ENCODE measurements at regions not wholly inside any gene's neighbourhood (a gene's known extent, or its start where the extent isn't known, plus 50 kb on each side); places are given as distances from the start of the nearest gene placed in this dataset.

DNA sequence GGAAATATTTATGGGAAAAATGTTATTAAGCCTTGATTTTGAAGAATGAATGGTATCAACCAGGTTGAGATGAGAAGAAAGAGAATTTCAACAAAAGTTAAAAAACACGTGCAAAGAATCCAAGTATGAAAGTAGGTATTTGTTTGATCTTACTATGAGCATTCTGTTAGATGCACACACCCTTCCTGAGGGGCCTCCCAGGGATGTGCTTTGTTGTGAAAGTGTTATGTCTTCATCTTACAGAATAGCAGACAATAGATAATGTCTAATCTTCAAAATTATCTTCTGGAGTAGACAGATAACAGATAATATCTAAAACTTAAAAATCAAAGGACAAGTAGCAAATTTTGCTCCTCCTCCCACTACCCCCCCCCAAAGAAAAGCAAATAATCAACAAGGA, 155.2 kb upstream of the COL3A1 start:
- no peak for ATAC-seq
- Mint-ChIP-seq H3K9me3 (ENCODE audit: low read depth) (no peaks in the 10 kb centered on the region), H3K4me1 (no peaks in the 10 kb centered on the region), H3K4me3 (no peak overlapping the region), H3K27ac (no peak overlapping the region), H3K36me3 (no peaks in the 10 kb centered on the region), H3K27me3 (no peaks in the 10 kb centered on the region)
- no peak for DNase-seq
- CTCF ChIA-PET, result no interaction called here

DNA sequence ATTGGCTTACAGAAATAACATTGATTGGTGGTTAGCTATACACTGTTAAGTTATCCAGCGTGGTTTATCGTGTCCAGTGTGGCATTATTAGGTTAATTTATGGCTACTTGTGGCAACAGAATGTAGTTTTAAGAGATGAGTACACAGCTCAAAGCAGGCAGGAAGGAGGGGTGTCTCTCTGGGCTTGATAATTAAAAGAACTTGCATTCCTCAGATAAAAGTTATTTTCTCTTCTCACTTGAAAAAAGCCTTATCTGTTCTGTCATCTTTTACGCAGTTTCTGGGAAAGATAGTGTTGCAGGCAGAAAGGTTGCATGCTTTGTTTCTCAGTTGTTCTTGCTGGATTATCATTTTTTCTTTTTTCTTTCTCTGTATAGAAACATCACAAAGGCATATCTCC, 154.4 kb upstream of the COL3A1 start:
- Mint-ChIP-seq H3K27me3 (no peaks in the 10 kb centered on the region), H3K4me3 (no peak overlapping the region), H3K9me3 (ENCODE audit: low read depth) (no peaks in the 10 kb centered on the region), H3K36me3 (no peaks in the 10 kb centered on the region), H3K27ac (no peak overlapping the region), H3K4me1 (no peaks in the 10 kb centered on the region)
- no peak for ATAC-seq
- DNase-seq, result no peak
- CTCF ChIA-PET, result no interaction called here

DNA sequence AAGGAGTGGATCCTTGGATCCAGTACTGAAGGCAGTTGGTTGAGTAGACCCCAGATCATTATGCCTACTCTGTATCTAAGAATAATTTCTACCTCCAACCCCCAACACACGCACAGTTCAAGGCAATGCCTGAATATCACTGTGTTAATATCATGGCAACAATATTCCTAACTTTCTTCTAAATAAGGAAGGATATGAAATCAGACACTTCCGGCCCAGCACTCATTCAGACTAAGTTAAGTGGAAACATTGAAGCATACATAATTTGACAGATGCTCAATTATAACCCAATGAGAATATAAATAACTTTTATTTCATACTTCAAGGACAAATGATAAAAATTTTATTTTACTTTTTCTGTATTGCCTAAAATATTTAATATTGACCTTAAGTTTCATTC, 153.6 kb upstream of the COL3A1 start:
- ATAC-seq, result no peak
- Mint-ChIP-seq H3K4me1 (no peaks in the 10 kb centered on the region), H3K4me3 (no peak overlapping the region)

DNA sequence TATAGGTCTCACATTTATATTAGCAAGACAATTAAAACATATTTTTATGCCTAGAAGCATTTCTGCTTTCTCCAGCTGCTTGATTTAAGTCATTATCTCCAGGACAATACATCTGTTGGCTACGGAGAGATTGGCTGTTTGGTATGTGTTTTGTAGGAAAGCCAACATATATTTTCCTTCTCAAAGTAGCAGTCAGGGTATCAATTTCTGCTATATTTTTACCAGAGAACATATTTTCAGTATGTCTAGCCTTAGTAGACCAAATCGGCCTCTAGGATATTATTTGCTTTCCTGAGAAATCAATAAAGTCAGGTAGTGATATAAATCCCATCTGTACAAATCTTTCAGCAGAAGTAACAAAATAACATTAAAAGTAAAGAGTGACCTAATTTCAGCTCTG, 150.0 kb upstream of the COL3A1 start:
- no peaks in the 10 kb centered on the region for H3K4me1 Mint-ChIP-seq
- H3K4me3 Mint-ChIP-seq, result no peak overlapping the region
- no peak overlapping the region for H3K27ac Mint-ChIP-seq
- H3K36me3 Mint-ChIP-seq, result no peaks in the 10 kb centered on the region
- H3K9me3 Mint-ChIP-seq (ENCODE audit: low read depth), result no peaks in the 10 kb centered on the region
- H3K27me3 Mint-ChIP-seq, result no peaks in the 10 kb centered on the region
- DNase-seq (no peak), ATAC-seq (no peak)
- CTCF ChIA-PET, result no interaction called here

More for the DNA sequence above, 153.6 kb upstream of the COL3A1 start:
- CTCF ChIA-PET, result no interaction called here
- no peaks in the 10 kb centered on the region for H3K27me3 Mint-ChIP-seq
- H3K27ac Mint-ChIP-seq, result no peak overlapping the region
- no peaks in the 10 kb centered on the region for H3K9me3 Mint-ChIP-seq (ENCODE audit: low read depth)
- no peaks in the 10 kb centered on the region for H3K36me3 Mint-ChIP-seq
- no peak for DNase-seq

DNA sequence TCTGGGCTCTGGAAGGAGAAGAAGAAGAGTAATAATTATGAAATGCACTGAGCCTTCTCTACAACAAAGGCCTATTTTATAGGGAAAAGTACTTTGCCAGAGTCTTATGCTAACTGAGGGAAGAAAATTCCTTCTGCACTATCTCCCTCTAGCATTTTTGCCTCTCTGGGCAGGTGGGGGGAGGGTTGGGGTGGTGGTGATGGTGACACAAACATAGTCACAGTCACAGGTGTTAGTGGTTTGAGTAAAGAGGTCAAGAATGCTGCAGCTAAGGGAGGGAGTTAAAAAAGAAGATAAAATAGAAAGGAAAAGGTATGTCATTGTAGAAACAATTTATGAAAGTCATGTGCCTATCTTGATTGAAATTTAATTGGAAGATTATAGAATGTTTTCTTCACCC, 140.8 kb upstream of the COL3A1 start:
- Mint-ChIP-seq H3K9me3 (ENCODE audit: low read depth) (peaks cover under 1% of the 10 kb centered on the region), H3K4me1 (no peaks in the 10 kb centered on the region), H3K4me3 (no peak overlapping the region), H3K36me3 (no peaks in the 10 kb centered on the region), H3K27me3 (no peaks in the 10 kb centered on the region), H3K27ac (no peak overlapping the region)
- CTCF ChIA-PET, result interaction anchor here (0.6 kb wide), 1 partner anchor 461 kb away, joined by 3 read pairs; no protein-coding TSS in a partner anchor
- ATAC-seq, result no peak
- no peak for DNase-seq

DNA sequence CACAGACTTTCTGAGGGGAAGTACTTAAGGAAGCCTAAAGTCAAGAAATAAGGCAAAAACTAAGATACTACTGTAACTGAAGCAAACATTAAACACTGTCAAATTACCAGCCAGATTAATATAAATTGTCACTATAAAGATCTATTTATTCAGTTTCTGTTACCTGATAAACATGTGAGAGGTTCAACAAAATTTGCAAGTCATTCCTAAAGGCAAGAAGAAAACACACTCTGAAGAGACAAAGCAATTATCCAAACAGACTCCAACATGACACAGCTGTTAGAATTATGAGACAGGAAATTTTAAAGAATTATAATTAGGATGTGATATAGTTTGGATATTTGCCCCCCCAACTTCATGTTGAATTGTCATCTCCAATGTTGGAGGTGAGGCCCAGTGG, 140.4 kb upstream of the COL3A1 start:
- no peaks in the 10 kb centered on the region for H3K4me1 Mint-ChIP-seq
- CTCF ChIA-PET, result interaction anchor here (0.6 kb wide), 1 partner anchor 460 kb away, joined by 3 read pairs; no protein-coding TSS in a partner anchor
- ATAC-seq (no peak), DNase-seq (no peak)
- H3K9me3 Mint-ChIP-seq (ENCODE audit: low read depth), result peaks cover 5% of the 10 kb centered on the region
- no peaks in the 10 kb centered on the region for H3K36me3 Mint-ChIP-seq
- H3K27me3 Mint-ChIP-seq, result no peaks in the 10 kb centered on the region
- H3K4me3 Mint-ChIP-seq, result no peak overlapping the region
- no peak overlapping the region for H3K27ac Mint-ChIP-seq

DNA sequence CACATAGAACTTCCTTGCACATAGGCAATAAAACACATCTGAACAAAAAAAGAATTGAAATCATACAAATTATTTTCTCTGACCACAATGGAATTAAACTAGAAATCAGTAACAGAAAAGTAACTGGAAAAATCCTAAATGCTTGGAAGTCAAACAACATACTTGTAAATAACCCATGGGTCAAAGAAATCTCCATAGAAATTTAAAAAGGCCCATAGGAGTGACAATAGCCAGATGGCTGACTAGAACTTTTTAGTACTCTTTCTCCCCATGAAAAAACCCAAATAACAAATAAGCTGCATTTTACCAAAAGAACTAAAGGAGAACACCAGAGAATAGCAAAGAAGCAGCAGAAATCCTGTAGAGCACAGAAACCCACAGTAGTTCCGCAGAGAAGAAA, 139.2 kb upstream of the COL3A1 start:
- peaks cover 6% of the 10 kb centered on the region for H3K9me3 Mint-ChIP-seq (ENCODE audit: low read depth)
- CTCF ChIA-PET, result no interaction called here
- DNase-seq (no peak), ATAC-seq (no peak)
- no peak overlapping the region for H3K27ac Mint-ChIP-seq
- H3K4me3 Mint-ChIP-seq, result no peak overlapping the region
- no peaks in the 10 kb centered on the region for H3K4me1 Mint-ChIP-seq
- H3K36me3 Mint-ChIP-seq, result no peaks in the 10 kb centered on the region
- no peaks in the 10 kb centered on the region for H3K27me3 Mint-ChIP-seq

DNA sequence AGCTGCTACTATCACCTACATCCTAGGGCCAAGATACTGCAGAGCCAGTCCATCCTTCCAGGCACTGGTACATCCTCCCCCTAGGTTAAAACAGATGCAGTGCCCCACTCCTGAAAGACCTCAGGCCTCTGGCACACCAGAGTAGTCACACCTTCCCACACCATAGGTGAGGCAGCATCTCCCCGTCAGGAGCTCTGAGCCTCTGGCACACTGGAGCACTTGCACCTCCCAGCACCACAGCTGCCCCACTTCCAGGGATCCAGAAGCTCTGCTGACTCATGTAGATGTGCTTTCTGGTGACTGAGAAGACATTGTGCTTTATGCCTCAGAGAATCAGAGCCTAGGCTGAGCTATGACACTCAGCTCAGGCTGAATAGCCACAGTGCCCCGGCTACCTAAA, 138.4 kb upstream of the COL3A1 start:
- Mint-ChIP-seq H3K4me3 (no peak overlapping the region), H3K27ac (no peak overlapping the region), H3K4me1 (no peaks in the 10 kb centered on the region), H3K9me3 (ENCODE audit: low read depth) (peaks cover 6% of the 10 kb centered on the region), H3K36me3 (no peaks in the 10 kb centered on the region), H3K27me3 (no peaks in the 10 kb centered on the region)
- no peak for DNase-seq
- CTCF ChIA-PET, result no interaction called here
- ATAC-seq, result no peak

DNA sequence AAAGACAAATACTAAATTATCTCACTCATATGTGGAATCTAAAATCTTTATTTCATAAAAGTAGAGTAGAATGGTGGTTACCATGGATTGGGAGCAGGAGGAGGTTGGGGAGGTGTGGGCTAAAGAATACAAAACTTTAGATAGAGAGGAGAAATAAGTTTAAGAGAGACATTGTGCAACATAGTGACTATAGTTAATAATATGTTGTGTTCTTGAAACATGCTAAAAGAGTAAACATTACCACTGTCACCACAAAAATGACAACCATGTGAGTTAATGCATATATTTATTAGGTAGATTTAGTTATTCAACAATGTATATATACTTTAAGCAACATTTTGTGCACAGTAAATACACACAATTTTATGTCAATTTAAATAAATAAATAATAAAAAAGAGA, 128.5 kb upstream of the COL3A1 start:
- no peak overlapping the region for H3K4me3 Mint-ChIP-seq
- no peaks in the 10 kb centered on the region for H3K27me3 Mint-ChIP-seq
- peaks cover 2% of the 10 kb centered on the region for H3K9me3 Mint-ChIP-seq (ENCODE audit: low read depth)
- CTCF ChIA-PET, result no interaction called here
- no peaks in the 10 kb centered on the region for H3K4me1 Mint-ChIP-seq
- H3K27ac Mint-ChIP-seq, result no peak overlapping the region
- DNase-seq (no peak), ATAC-seq (no peak)
- H3K36me3 Mint-ChIP-seq, result no peaks in the 10 kb centered on the region

DNA sequence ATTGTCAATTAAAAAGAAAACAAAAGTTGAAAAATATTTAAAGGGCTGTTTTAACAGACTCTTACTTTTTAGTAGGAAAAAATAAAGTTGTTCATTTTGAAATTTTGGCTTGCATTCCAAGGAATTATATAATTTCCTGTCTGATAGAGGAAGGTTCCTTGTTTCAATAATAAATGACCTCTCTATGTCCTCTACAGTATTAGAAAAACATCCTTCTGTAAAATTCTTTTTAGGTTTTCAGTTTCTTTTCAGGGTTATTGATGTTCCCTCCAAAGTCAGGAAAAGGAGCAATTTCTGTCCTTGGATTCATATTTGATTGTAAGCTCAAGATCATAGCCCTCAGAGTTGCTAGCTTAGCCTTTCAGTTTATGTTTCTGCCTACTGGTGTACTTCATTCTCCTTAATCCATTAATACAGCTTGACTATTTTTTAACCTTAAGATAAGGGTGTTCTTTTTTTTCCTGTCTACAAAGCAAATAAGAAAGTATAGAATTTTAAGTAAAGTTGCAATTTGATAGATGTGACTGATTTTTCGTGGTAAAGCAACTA, 125.2 kb upstream of the COL3A1 start:
- no peak overlapping the region for H3K4me3 Mint-ChIP-seq

DNA sequence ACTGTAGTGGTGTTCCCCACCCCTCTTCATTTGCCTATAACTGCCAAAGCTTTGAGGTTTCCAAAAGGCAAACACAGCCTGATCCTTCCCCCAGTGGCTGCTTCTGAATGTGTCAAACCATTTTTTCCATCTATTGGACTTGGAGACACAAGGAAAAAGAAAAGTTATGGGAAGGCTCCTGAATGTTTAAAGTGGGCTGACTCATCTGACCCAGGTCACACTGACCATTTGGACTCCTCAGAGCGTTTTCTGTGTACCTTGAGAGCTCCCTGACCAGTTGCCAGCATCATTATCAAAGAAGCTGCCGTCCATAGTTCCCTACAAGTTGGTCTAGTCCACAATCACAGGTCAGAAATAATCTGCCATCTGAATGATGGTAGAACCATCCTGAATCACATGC, 123.4 kb upstream of the COL3A1 start:
- no peak overlapping the region for H3K27ac Mint-ChIP-seq
- ATAC-seq, result no peak
- no peaks in the 10 kb centered on the region for H3K36me3 Mint-ChIP-seq
- DNase-seq, result no peak
- H3K4me1 Mint-ChIP-seq, result no peaks in the 10 kb centered on the region
- no peak overlapping the region for H3K4me3 Mint-ChIP-seq
- H3K9me3 Mint-ChIP-seq (ENCODE audit: low read depth), result peaks cover 5% of the 10 kb centered on the region
- CTCF ChIA-PET, result no interaction called here
- H3K27me3 Mint-ChIP-seq, result no peaks in the 10 kb centered on the region

More for the DNA sequence above, 125.2 kb upstream of the COL3A1 start:
- DNase-seq (no peak), ATAC-seq (no peak)
- no peaks in the 10 kb centered on the region for H3K4me1 Mint-ChIP-seq
- H3K36me3 Mint-ChIP-seq, result no peaks in the 10 kb centered on the region
- peaks cover 5% of the 10 kb centered on the region for H3K9me3 Mint-ChIP-seq (ENCODE audit: low read depth)
- H3K27ac Mint-ChIP-seq, result no peak overlapping the region
- CTCF ChIA-PET, result no interaction called here
- H3K27me3 Mint-ChIP-seq, result no peaks in the 10 kb centered on the region

DNA sequence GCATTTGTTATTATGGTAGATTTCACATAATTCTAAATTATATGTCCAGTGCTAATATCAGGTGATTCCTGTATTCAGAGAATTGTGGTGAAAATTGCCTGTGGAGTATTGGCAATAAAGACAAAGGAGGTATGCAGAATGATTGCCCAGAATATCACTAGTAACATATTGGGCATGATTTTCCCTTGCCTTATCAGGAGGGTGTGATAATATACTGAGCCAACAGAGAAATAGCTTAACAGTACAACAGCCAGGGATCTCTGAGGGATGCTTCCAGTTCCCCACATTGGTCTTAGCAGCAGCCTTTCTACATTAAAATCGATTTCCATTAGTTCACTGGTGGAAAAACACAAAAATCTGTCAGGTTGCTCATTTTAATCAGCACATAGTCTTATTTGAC, 122.9 kb upstream of the COL3A1 start:
- H3K9me3 Mint-ChIP-seq (ENCODE audit: low read depth), result peaks cover 5% of the 10 kb centered on the region
- no peak overlapping the region for H3K27ac Mint-ChIP-seq
- H3K36me3 Mint-ChIP-seq, result no peaks in the 10 kb centered on the region
- DNase-seq (no peak), ATAC-seq (no peak)
- H3K4me1 Mint-ChIP-seq, result no peaks in the 10 kb centered on the region
- CTCF ChIA-PET, result no interaction called here
- H3K4me3 Mint-ChIP-seq, result no peak overlapping the region
- H3K27me3 Mint-ChIP-seq, result no peaks in the 10 kb centered on the region

DNA sequence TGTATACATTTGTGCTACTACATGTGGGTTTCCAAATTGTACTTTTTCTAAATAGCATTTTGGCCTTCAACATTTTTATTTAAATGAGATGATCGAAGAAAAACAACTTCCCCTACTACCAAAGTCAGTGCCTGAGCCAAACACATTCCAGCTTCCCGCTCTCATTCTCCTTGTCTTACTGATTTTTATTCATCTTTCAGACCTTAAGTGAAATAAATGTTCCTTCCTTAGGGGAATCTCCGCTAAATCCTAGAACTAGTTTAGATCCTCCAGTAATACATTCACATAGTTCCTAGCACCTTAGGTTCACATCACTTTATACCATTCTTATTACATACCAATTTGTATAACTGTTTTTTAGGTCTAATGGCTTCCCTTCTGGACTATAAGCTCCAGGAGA, 122.3 kb upstream of the COL3A1 start:
- Mint-ChIP-seq H3K9me3 (ENCODE audit: low read depth) (peaks cover 3% of the 10 kb centered on the region), H3K27ac (no peak overlapping the region), H3K4me3 (no peak overlapping the region), H3K36me3 (no peaks in the 10 kb centered on the region), H3K4me1 (no peaks in the 10 kb centered on the region), H3K27me3 (no peaks in the 10 kb centered on the region)
- CTCF ChIA-PET, result no interaction called here
- no peak for ATAC-seq
- DNase-seq, result no peak

DNA sequence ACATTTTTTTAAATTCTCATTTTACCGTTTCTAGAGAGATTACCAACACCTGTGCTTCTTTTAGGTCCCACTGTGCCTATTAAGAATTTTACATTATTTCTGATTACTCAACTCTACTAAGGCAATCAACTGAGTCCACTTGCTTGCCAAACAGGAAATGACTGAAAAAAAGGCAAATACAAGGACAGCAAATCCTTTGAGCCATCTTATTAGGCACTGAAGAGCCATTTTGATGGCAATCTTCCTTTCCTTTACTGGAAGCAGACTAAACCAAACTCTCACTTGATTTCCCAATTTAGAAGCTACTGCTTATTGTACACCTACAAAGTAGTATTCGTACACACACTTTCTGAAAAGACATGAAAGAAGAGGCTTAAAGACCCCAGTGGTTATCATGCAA, 121.4 kb upstream of the COL3A1 start:
- H3K36me3 Mint-ChIP-seq, result no peaks in the 10 kb centered on the region
- ATAC-seq (no peak), DNase-seq (no peak)
- no peak overlapping the region for H3K27ac Mint-ChIP-seq
- H3K27me3 Mint-ChIP-seq, result no peaks in the 10 kb centered on the region
- no peak overlapping the region for H3K4me3 Mint-ChIP-seq
- H3K9me3 Mint-ChIP-seq (ENCODE audit: low read depth), result peaks cover 3% of the 10 kb centered on the region
- CTCF ChIA-PET, result no interaction called here
- H3K4me1 Mint-ChIP-seq, result no peaks in the 10 kb centered on the region

DNA sequence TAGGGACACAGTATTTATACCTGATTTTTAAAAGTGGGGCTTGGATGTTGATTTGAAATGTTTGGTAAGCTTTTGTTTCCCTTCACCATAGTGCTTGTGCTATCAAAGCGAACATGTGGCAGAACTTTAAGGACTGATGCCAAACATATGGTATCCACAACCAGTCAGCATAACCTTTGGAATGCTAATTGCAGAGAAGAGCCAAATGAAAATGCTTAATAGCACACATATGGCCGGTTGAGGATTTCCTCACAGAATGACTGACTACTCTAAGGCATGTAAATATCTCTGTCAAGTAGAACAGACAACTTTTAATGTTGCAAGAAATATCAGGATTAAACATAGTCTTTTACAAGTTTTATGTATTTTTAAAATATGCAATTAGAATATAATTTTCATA, 120.9 kb upstream of the COL3A1 start:
- ATAC-seq, result no peak
- peaks cover 3% of the 10 kb centered on the region for H3K9me3 Mint-ChIP-seq (ENCODE audit: low read depth)
- H3K27me3 Mint-ChIP-seq, result no peaks in the 10 kb centered on the region
- no peak for DNase-seq
- CTCF ChIA-PET, result no interaction called here
- H3K4me1 Mint-ChIP-seq, result no peaks in the 10 kb centered on the region
- H3K36me3 Mint-ChIP-seq, result no peaks in the 10 kb centered on the region
- no peak overlapping the region for H3K27ac Mint-ChIP-seq
- no peak overlapping the region for H3K4me3 Mint-ChIP-seq
